Tibial nerve (tissue), 3 donors: ENCODE measurements at regions not wholly inside any gene's neighbourhood (a gene's known extent, or its start where the extent isn't known, plus 50 kb on each side); places are given as distances from the start of the nearest gene placed in this dataset.

Experiments used
- POLR2A ChIP-seq, 2 donors: fragments of 450-650 bp; IDR thresholded peaks; one replicate each; pipeline ENCODE4 v1.6.1; 2017; ENCODE audit warnings: antibody characterized with exemption in 2 of 2, mild to moderate bottlenecking in 2 of 2, moderate library complexity in 2 of 2
- TF ChIP-seq, protein P1 (sequence below), 5 experiments: fragments of 200-600 bp in 3 of 5; fragments of 450-650 bp in 2 of 5; sonication (generic) in 3 of 5; IDR thresholded peaks; one replicate each; pipeline ENCODE4 v1.5.1; 2016 to 2019; ENCODE audit warnings: antibody characterized with exemption in 5 of 5, mild to moderate bottlenecking in 3 of 5, moderate library complexity in 2 of 5

DNA sequence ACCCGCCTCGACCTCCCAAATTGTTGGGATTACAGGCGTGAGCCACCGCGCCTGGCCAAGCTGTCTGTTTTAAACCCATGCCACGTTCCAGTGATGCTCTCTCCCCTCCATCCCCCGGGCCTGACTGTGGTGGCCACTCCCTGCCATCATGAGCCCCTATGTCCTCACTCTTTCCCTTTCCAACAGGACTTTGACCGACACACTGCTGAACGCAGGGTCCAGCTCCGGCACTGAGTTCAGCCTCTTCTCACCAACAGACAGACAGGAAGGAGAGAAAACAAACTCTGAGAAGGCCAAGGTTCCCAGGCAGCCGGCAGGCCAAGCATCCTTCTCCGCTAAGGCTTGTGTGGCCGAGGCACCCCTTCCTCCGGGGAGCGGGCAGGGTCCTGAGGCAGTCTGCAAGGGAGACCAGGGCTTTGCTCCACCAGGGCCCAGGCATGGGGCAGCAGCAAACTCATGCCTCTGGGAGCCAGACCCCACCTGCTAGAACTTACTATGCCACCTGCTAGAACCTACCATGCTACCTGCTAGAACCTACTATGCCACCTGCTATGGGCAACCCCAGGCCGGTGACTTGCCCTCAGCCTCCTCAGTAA lies 152.7 kb downstream of the CRYBB2 start:
- TF ChIP-seq, protein P1, sequence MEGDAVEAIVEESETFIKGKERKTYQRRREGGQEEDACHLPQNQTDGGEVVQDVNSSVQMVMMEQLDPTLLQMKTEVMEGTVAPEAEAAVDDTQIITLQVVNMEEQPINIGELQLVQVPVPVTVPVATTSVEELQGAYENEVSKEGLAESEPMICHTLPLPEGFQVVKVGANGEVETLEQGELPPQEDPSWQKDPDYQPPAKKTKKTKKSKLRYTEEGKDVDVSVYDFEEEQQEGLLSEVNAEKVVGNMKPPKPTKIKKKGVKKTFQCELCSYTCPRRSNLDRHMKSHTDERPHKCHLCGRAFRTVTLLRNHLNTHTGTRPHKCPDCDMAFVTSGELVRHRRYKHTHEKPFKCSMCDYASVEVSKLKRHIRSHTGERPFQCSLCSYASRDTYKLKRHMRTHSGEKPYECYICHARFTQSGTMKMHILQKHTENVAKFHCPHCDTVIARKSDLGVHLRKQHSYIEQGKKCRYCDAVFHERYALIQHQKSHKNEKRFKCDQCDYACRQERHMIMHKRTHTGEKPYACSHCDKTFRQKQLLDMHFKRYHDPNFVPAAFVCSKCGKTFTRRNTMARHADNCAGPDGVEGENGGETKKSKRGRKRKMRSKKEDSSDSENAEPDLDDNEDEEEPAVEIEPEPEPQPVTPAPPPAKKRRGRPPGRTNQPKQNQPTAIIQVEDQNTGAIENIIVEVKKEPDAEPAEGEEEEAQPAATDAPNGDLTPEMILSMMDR (IDR thresholded peaks at IDR 0.05) = no peak
- TF ChIP-seq POLR2A (IDR thresholded peaks at IDR 0.05) = no peak
